ENCODE measurements at regions not wholly inside any gene's neighbourhood (a gene's known extent, or its start where the extent isn't known, plus 50 kb on each side); places are given as distances from the start of the nearest gene placed in this dataset.

DNA sequence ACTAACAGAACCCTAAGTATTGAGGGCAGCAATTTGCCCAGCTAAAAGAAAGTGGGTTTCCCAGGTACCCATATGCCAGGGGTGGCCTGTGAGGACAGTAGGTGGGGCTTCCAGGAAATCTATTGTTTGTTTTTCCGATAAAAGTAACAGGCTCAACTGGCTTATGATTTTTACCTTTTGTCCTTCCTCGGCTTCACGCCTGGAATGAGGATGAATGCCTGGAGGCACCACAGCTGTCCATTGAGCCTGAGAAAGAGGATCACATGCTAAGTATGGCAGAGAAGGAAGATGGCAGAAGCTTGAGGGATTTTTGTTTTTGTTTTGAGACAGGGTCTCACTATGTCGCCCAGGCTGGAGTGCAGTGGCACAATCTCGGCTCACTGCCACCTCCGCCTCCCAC lies 84.1 kb downstream of the KLF4 start:
- H3K27me3 ChIP-seq (ENCODE audit: control insufficient read depth, low read length): no peaks in the 10 kb centered on the region
- H3F3A ChIP-seq (ENCODE audit: control insufficient read depth, insufficient read depth): no peaks in the 10 kb centered on the region
- H3K9me2 ChIP-seq (replicated peaks; ENCODE audit: control insufficient read depth, low read length): no peaks in the 10 kb centered on the region
- H3K4me2 ChIP-seq (ENCODE audit: low read length): no peak overlapping the region
- no peaks in the 10 kb centered on the region for H3K36me3 ChIP-seq (ENCODE audit: control insufficient read depth, low read length)
- H3K9me3 ChIP-seq (ENCODE audit: control insufficient read depth, insufficient read depth, low read length): no peaks in the 10 kb centered on the region
- no peaks in the 10 kb centered on the region for H3K79me2 ChIP-seq (ENCODE audit: control insufficient read depth, low read length)
- H4K20me1 ChIP-seq (ENCODE audit: control insufficient read depth, insufficient read depth, low read depth, low read length): no peaks in the 10 kb centered on the region
- no peaks in the 10 kb centered on the region for H3K4me1 ChIP-seq (ENCODE audit: control insufficient read depth, low read length)
- no peak overlapping the region for H3K27ac ChIP-seq (ENCODE audit: low read depth, low read length)
- no peak overlapping the region for H3K4me3 ChIP-seq (ENCODE audit: low read length)
- no peak for TF ChIP-seq EZH2phosphoT487 (IDR thresholded peaks at IDR 0.05; ENCODE audit: borderline replicate concordance, low read length)
- TF ChIP-seq, protein P1, sequence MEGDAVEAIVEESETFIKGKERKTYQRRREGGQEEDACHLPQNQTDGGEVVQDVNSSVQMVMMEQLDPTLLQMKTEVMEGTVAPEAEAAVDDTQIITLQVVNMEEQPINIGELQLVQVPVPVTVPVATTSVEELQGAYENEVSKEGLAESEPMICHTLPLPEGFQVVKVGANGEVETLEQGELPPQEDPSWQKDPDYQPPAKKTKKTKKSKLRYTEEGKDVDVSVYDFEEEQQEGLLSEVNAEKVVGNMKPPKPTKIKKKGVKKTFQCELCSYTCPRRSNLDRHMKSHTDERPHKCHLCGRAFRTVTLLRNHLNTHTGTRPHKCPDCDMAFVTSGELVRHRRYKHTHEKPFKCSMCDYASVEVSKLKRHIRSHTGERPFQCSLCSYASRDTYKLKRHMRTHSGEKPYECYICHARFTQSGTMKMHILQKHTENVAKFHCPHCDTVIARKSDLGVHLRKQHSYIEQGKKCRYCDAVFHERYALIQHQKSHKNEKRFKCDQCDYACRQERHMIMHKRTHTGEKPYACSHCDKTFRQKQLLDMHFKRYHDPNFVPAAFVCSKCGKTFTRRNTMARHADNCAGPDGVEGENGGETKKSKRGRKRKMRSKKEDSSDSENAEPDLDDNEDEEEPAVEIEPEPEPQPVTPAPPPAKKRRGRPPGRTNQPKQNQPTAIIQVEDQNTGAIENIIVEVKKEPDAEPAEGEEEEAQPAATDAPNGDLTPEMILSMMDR (IDR thresholded peaks at IDR 0.05; ENCODE audit: low read depth, low read length, poor library complexity, severe bottlenecking): no peak

DNA sequence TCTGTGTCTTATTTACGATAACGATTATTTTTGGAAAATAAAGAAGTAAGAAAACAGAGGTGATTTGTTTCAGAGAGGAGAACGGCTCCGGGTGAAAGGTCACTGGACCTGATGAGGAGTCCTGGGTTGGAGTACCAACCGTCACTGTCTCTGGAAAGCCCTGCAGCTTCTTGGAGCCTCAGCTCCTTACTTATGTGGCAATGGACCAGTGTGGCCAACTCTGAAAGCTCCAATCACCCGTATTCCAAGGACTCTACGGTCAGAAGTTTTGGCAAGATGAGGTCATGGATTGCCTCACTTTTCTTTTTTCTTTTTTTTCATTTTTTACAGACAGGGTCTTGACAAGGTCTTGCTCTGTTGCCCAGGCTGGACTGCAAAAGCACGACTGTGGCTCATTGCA lies 84.8 kb downstream of the KLF4 start:
- Histone ChIP-seq H3K4me3 (ENCODE audit: low read length) (no peak overlapping the region), H3K27ac (ENCODE audit: low read depth, low read length) (no peak overlapping the region), H3K4me1 (ENCODE audit: control insufficient read depth, low read length) (no peaks in the 10 kb centered on the region), H3K36me3 (ENCODE audit: control insufficient read depth, low read length) (no peaks in the 10 kb centered on the region), H3K9me2 (replicated peaks; ENCODE audit: control insufficient read depth, low read length) (no peaks in the 10 kb centered on the region), H3K9me3 (ENCODE audit: control insufficient read depth, insufficient read depth, low read length) (no peaks in the 10 kb centered on the region), H3F3A (ENCODE audit: control insufficient read depth, insufficient read depth) (no peaks in the 10 kb centered on the region), H3K79me2 (ENCODE audit: control insufficient read depth, low read length) (no peaks in the 10 kb centered on the region), H4K20me1 (ENCODE audit: control insufficient read depth, insufficient read depth, low read depth, low read length) (no peaks in the 10 kb centered on the region), H3K27me3 (ENCODE audit: control insufficient read depth, low read length) (no peaks in the 10 kb centered on the region), H3K4me2 (ENCODE audit: low read length) (no peak overlapping the region)
- TF ChIP-seq, protein P1 (IDR thresholded peaks at IDR 0.05; ENCODE audit: low read depth, low read length, poor library complexity, severe bottlenecking): no peak
- no peak for TF ChIP-seq EZH2phosphoT487 (IDR thresholded peaks at IDR 0.05; ENCODE audit: borderline replicate concordance, low read length)

DNA sequence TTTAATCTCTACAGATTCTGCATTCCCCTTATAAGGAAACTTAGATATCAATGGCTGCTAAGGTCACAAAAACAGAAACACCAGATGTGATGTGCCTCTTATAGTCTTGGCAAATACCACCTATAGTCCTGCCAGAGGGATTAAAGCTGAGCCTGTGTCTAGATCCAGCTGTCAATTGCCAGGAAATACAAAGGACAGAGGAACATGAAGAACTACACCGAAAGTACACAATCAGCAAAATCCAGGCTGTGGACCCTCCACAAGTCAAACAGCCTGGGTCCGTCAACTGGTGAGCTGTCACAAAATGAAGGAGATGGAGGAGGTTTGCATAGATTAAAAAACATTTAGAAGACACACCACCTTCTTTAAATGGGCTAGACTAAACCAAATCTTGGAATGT lies 85.4 kb downstream of the KLF4 start:
- no peak overlapping the region for H3K27ac ChIP-seq (ENCODE audit: low read depth, low read length)
- H3K4me3 ChIP-seq (ENCODE audit: low read length): no peak overlapping the region
- no peaks in the 10 kb centered on the region for H3K79me2 ChIP-seq (ENCODE audit: control insufficient read depth, low read length)
- no peaks in the 10 kb centered on the region for H3K36me3 ChIP-seq (ENCODE audit: control insufficient read depth, low read length)
- no peaks in the 10 kb centered on the region for H3K9me2 ChIP-seq (replicated peaks; ENCODE audit: control insufficient read depth, low read length)
- H3K4me2 ChIP-seq (ENCODE audit: low read length): no peak overlapping the region
- no peaks in the 10 kb centered on the region for H4K20me1 ChIP-seq (ENCODE audit: control insufficient read depth, insufficient read depth, low read depth, low read length)
- TF ChIP-seq EZH2phosphoT487 (IDR thresholded peaks at IDR 0.05; ENCODE audit: borderline replicate concordance, low read length): no peak
- TF ChIP-seq, protein P1 (IDR thresholded peaks at IDR 0.05; ENCODE audit: low read depth, low read length, poor library complexity, severe bottlenecking): no peak
- H3K27me3 ChIP-seq (ENCODE audit: control insufficient read depth, low read length): no peaks in the 10 kb centered on the region
- H3K4me1 ChIP-seq (ENCODE audit: control insufficient read depth, low read length): no peaks in the 10 kb centered on the region
- no peaks in the 10 kb centered on the region for H3F3A ChIP-seq (ENCODE audit: control insufficient read depth, insufficient read depth)
- no peaks in the 10 kb centered on the region for H3K9me3 ChIP-seq (ENCODE audit: control insufficient read depth, insufficient read depth, low read length)

All from DOHH2 (cell line).